Tibial artery (tissue), 4 donors: ENCODE measurements at regions not wholly inside any gene's neighbourhood (a gene's known extent, or its start where the extent isn't known, plus 50 kb on each side); places are given as distances from the start of the nearest gene placed in this dataset.

Experiments used
- DNase-seq, 2 donors: peaks; one replicate each; pipeline ENCODE4 v3.0.0-alpha.2; 2019
- H3K27ac ChIP-seq, 2 donors: fragments of 200-600 bp; sonication (generic) in 1 of 2; 1 replicate in 1 of 2; 2 replicates in 1 of 2; pipeline ENCODE4 v1.5.1; 2018 to 2019; ENCODE audit warnings: mild to moderate bottlenecking in 1 of 2
- H3K27me3 ChIP-seq, 2 donors: fragments of 200-600 bp; sonication (generic) in 1 of 2; one replicate each; pipeline versions ENCODE4 v1.5.1 to v1.6.0; 2016 to 2019
- H3K36me3 ChIP-seq, 3 donors: fragments of 200-600 bp; sonication (generic) in 2 of 3; one replicate each; pipeline ENCODE4 v1.5.1; 2016 to 2019; ENCODE audit warnings: mild to moderate bottlenecking in 2 of 3
- H3K4me1 ChIP-seq, 4 donors: fragments of 200-600 bp; sonication (generic) in 2 of 4; 1 replicate in 3 of 4; 2 replicates in 1 of 4; pipeline ENCODE4 v1.5.1; 2016 to 2019
- H3K4me3 ChIP-seq, 2 donors: fragments of 200-600 bp; sonication (generic) in 1 of 2; 1 replicate in 1 of 2; 2 replicates in 1 of 2; pipeline ENCODE4 v1.5.1; 2018 to 2019; ENCODE audit warnings: mild to moderate bottlenecking in 2 of 2
- H3K9me3 ChIP-seq, 3 donors: fragments of 200-600 bp; sonication (generic) in 1 of 3; one replicate each; pipeline ENCODE4 v1.5.1; 2016 to 2019
- CTCF ChIP-seq, 2 experiments: fragments of 200-600 bp in 1 of 2; fragments of 450-650 bp in 1 of 2; IDR thresholded peaks; one replicate each; pipeline ENCODE4 v1.5.1; 2017 to 2019; ENCODE audit warnings: antibody characterized with exemption in 2 of 2, mild to moderate bottlenecking in 1 of 2, moderate library complexity in 1 of 2
- intact Hi-C: fragments of 100-400 bp; cut with DNase I; formaldehyde crosslinking; loops from one replicate; pipeline ENCODE4 v1.15.0; 2023; ENCODE audit warnings: low total_unique reads

DNA sequence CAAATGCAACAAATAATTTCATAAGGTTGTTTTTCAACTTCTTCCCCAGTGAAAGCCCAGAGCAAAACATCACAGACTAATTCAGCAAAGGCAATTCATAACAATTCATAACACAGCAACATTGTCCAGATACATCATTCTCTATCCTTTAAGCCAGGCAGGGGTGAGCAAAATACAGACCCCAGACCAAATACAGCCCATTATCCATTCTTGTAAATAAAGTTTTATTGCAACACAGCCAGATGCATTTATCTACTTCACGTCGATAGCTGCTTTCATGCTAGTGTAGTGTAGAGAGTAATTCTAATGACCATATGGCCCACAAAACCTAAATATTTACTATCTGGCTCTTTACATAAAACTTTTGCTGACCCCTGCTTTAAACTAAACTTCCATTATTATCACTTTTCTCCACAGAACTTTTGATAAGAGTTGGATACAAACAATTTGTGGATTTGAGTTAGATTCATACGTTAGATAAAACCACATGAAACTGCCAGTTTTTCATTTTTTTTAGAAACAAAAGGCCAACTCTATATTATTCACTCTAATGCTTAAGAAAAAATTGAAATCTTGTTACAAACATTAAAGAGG, 174.4 kb downstream of the DUSP6 start:
- intact Hi-C loops = no loop called here
- Histone ChIP-seq H3K27me3 (no peaks in the 10 kb centered on the region), H3K27ac (no peak overlapping the region), H3K9me3 (no peaks in the 10 kb centered on the region), H3K36me3 (no peaks in the 10 kb centered on the region), H3K4me1 (peaks cover 0 to 6% (median 0%) of the 10 kb centered on the region in 4 donors), H3K4me3 (no peak overlapping the region)
- DNase-seq = no peak
- no peak for TF ChIP-seq CTCF (IDR thresholded peaks at IDR 0.05)

GRCh38 chr12:89176676-89177075, 175.6 kb downstream of the DUSP6 start:
- intact Hi-C loops = no loop called here
- DNase-seq = no peak
- H3K4me3 ChIP-seq = no peak overlapping the region
- H3K4me1 ChIP-seq = peaks cover 0 to 6% (median 0%) of the 10 kb centered on the region in 4 donors
- no peak overlapping the region for H3K27ac ChIP-seq
- TF ChIP-seq CTCF (IDR thresholded peaks at IDR 0.05) = no peak
- H3K36me3 ChIP-seq = no peaks in the 10 kb centered on the region
- no peaks in the 10 kb centered on the region for H3K27me3 ChIP-seq
- no peaks in the 10 kb centered on the region for H3K9me3 ChIP-seq

DNA sequence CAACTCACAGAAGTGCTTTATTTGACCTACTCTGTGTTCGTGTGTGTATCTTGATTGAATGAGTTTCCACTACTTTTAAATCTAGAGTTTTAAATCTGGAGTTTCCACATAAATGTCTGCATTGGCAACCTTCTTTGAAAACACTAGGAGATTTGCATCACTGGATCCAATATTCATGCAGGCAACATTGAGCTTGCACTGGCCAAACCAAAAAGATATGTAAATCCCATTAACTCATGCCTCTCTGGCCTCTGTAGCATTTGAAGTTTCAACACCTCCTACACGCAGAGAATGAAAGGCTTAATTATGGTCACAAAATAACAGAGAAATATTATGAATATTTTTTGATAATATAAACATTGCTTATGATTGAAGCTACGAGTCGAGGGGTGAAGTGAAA, 178.6 kb downstream of the DUSP6 start:
- no peaks in the 10 kb centered on the region for H3K27me3 ChIP-seq
- H3K4me3 ChIP-seq = no peak overlapping the region
- H3K9me3 ChIP-seq = no peaks in the 10 kb centered on the region
- intact Hi-C loops = no loop called here
- H3K27ac ChIP-seq = no peak overlapping the region
- DNase-seq = no peak
- no peaks in the 10 kb centered on the region for H3K4me1 ChIP-seq
- no peak for TF ChIP-seq CTCF (IDR thresholded peaks at IDR 0.05)
- H3K36me3 ChIP-seq = no peaks in the 10 kb centered on the region

GRCh38 chr12:89173096-89173495, 179.2 kb downstream of the DUSP6 start:
- H3K9me3 ChIP-seq = no peaks in the 10 kb centered on the region
- intact Hi-C loops = no loop called here
- H3K27ac ChIP-seq = no peak overlapping the region
- peaks cover 0 to 2% (median 0%) of the 10 kb centered on the region in 4 donors for H3K4me1 ChIP-seq
- no peak overlapping the region for H3K4me3 ChIP-seq
- no peaks in the 10 kb centered on the region for H3K36me3 ChIP-seq
- no peaks in the 10 kb centered on the region for H3K27me3 ChIP-seq
- no peak for DNase-seq
- no peak for TF ChIP-seq CTCF (IDR thresholded peaks at IDR 0.05)

DNA sequence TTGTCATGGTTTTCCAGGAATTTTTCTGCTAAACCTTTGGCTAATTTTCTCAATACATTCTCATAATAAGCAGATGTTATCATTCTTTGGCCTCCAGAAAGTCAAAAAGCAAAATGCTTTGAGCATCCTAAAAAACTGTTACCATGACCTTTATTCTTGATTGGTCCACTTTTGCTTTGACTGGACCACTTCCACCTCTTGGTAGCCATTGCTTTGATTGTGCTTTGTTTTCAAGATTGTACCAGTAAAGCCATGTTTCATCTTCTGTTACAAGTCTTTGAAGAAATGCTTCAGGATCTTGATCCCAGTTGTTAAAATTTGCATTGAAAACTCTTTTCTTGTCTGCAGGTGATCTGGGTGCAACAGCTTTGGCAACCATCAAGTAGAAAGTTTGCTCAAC, 180.1 kb downstream of the DUSP6 start:
- Histone ChIP-seq H3K27me3 (no peaks in the 10 kb centered on the region), H3K4me3 (no peak overlapping the region), H3K36me3 (no peaks in the 10 kb centered on the region), H3K9me3 (no peaks in the 10 kb centered on the region), H3K4me1 (peaks cover 0 to 3% (median 0%) of the 10 kb centered on the region in 4 donors), H3K27ac (no peak overlapping the region)
- TF ChIP-seq CTCF (IDR thresholded peaks at IDR 0.05) = no peak
- DNase-seq = no peak
- intact Hi-C loops = no loop called here

GRCh38 chr12:89169321-89169720, 183.0 kb downstream of the DUSP6 start:
- Histone ChIP-seq H3K27ac (no peak overlapping the region), H3K4me3 (no peak overlapping the region), H3K27me3 (no peaks in the 10 kb centered on the region), H3K9me3 (no peaks in the 10 kb centered on the region), H3K36me3 (no peaks in the 10 kb centered on the region), H3K4me1 (peaks cover 0 to 23% (median 4%) of the 10 kb centered on the region in 4 donors)
- TF ChIP-seq CTCF (IDR thresholded peaks at IDR 0.05) = no peak
- intact Hi-C loops = no loop called here
- no peak for DNase-seq
